SU-DHL-6 (cell line): ENCODE measurements at regions not wholly inside any gene's neighbourhood (a gene's known extent, or its start where the extent isn't known, plus 50 kb on each side); places are given as distances from the start of the nearest gene placed in this dataset.

Source experiments
- EZH2phosphoT487 ChIP-seq: fragments of 200-600 bp; sonication (generic), shearing (Covaris generic); conservative IDR thresholded peaks from 2 replicates; pipeline ENCODE4 v1.6.1; 2018; ENCODE audit warnings: mild to moderate bottlenecking, antibody characterized with exemption, low read length, moderate library complexity, mixed read lengths
- TF ChIP-seq, protein P1 (sequence below): fragments of 200-600 bp; sonication (generic); IDR thresholded peaks from one replicate; pipeline ENCODE4 v1.5.1; 2017; ENCODE audit warnings: antibody characterized with exemption, mild to moderate bottlenecking, low read length, moderate library complexity; ENCODE audit not compliant: insufficient read depth, poor library complexity, severe bottlenecking

DNA sequence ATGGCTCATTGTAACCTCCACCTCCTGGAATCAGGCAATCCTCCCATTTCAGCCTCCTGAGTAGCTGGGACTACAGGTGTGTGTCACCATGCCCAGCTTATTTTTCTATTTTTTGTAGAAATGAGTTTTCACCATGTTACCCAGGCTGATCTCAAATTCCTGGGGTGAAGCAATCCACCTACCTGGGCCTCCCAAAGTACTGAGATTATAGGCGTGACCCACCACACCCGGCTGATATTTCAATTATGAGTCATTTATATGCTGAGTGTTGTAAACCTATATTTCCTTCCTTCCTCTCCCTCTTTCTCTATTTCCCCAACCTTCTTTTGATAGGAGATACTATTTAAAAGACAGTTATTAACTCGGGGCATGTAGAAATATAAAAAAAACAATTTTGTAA lies 469.6 kb upstream of the ID2 start:
- TF ChIP-seq, protein P1, sequence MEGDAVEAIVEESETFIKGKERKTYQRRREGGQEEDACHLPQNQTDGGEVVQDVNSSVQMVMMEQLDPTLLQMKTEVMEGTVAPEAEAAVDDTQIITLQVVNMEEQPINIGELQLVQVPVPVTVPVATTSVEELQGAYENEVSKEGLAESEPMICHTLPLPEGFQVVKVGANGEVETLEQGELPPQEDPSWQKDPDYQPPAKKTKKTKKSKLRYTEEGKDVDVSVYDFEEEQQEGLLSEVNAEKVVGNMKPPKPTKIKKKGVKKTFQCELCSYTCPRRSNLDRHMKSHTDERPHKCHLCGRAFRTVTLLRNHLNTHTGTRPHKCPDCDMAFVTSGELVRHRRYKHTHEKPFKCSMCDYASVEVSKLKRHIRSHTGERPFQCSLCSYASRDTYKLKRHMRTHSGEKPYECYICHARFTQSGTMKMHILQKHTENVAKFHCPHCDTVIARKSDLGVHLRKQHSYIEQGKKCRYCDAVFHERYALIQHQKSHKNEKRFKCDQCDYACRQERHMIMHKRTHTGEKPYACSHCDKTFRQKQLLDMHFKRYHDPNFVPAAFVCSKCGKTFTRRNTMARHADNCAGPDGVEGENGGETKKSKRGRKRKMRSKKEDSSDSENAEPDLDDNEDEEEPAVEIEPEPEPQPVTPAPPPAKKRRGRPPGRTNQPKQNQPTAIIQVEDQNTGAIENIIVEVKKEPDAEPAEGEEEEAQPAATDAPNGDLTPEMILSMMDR: no peak
- TF ChIP-seq EZH2phosphoT487: no peak
